HG03439 (cell line): ENCODE measurements at regions not wholly inside any gene's neighbourhood (a gene's known extent, or its start where the extent isn't known, plus 50 kb on each side); places are given as distances from the start of the nearest gene placed in this dataset.

ENCODE experiments used
- ATAC-seq: cut with Tn5 transposase; IDR thresholded peaks from one replicate; pipeline ENCODE4 v1.9.1; 2021; ENCODE audit warnings: mild to moderate bottlenecking, moderate library complexity; ENCODE audit not compliant: unreplicated experiment

- no peak for ATAC-seq
Observed at GRCh38 chr7:91515961-91516360, 251.7 kb downstream of the FZD1 start.

GRCh38 chr7:91517201-91517785 lies 253.1 kb downstream of the FZD1 start:
- ATAC-seq = no peak

- no peak for ATAC-seq
Observed at GRCh38 chr7:91518058-91518457, 253.8 kb downstream of the FZD1 start.

GRCh38 chr7:91519241-91520158 lies 255.3 kb downstream of the FZD1 start:
- no peak for ATAC-seq

GRCh38 chr7:91520645-91521044 lies 256.4 kb downstream of the FZD1 start:
- no peak for ATAC-seq

- ATAC-seq = no peak
Observed at GRCh38 chr7:91526404-91526803, 262.2 kb downstream of the FZD1 start.

GRCh38 chr7:91527460-91527859 lies 263.2 kb downstream of the FZD1 start:
- ATAC-seq = no peak

GRCh38 chr7:91533996-91534395 lies 269.8 kb downstream of the FZD1 start:
- no peak for ATAC-seq

GRCh38 chr7:91537260-91538152 lies 273.3 kb downstream of the FZD1 start:
- peak; percentile 57 for ATAC-seq

GRCh38 chr7:91541641-91542040 lies 277.4 kb downstream of the FZD1 start:
- ATAC-seq = no peak

GRCh38 chr7:91543646-91544045 lies 279.4 kb downstream of the FZD1 start:
- no peak for ATAC-seq

- ATAC-seq = no peak
Observed at GRCh38 chr7:91549878-91550277, 285.6 kb downstream of the FZD1 start.

- no peak for ATAC-seq
Observed at GRCh38 chr7:91550931-91551330, 286.7 kb downstream of the FZD1 start.

GRCh38 chr7:91551377-91552175 lies 287.3 kb downstream of the FZD1 start:
- ATAC-seq = no peak

- ATAC-seq = no peak
Observed at GRCh38 chr7:91553410-91553895, 289.2 kb downstream of the FZD1 start.

GRCh38 chr7:91554883-91555282 lies 290.6 kb downstream of the FZD1 start:
- ATAC-seq = no peak

GRCh38 chr7:91556239-91556638 lies 292.0 kb downstream of the FZD1 start:
- no peak for ATAC-seq

- ATAC-seq = no peak
Observed at GRCh38 chr7:91556956-91557650, 292.9 kb downstream of the FZD1 start.

GRCh38 chr7:91557789-91558404 lies 293.7 kb downstream of the FZD1 start:
- peak; percentile 89 for ATAC-seq
